RWPE1 (cell line): ENCODE measurements at regions not wholly inside any gene's neighbourhood (a gene's known extent, or its start where the extent isn't known, plus 50 kb on each side); places are given as distances from the start of the nearest gene placed in this dataset.

Experiments used
- CTCF ChIA-PET: fragments of 350-600 bp; sonication (Branson Sonifier 250); formaldehyde crosslinking; extraction: SDS; loops from one replicate; lab custom pipeline; 2021; lab: Yijun Ruan, JAX
- POLR2A ChIA-PET: fragments of 400-600 bp; formaldehyde crosslinking; extraction: SDS; loops from one replicate; lab custom pipeline; 2020; ENCODE audit warnings: antibody characterized with exemption; ENCODE audit not compliant: low non-redundant PET; lab: Yijun Ruan, JAX
- DNase-seq: peaks from one replicate; pipeline ENCODE4 v3.0.0; 2012; ENCODE audit warnings: low spot score
- H3K27ac ChIP-seq: fragments of 450-650 bp; 2 replicates; pipeline ENCODE4 v1.5.1; 2017
- TF ChIP-seq, protein P1 (sequence below): fragments of 450-650 bp; conservative IDR thresholded peaks from 2 replicates; pipeline ENCODE4 v1.5.1; 2017; ENCODE audit warnings: low read depth, mild to moderate bottlenecking

DNA sequence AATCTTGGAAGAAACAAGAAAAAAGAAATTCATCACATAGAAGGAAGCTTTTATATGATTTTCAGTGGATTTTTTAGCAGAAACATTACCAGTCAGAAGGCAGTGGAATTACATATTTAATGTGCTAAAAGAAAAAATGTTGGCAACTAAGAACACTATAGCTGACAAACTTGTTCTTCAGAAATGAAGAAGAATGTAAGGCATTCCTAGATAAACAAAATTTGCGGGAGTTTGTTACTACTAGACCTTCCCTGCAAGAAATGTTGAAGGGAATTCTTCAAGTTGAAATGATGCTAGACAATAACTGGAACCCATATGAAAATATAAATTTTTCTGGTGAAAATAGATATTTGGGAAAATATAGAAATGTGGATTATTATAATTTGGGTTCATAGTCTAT is 718.3 kb upstream of the GRAMD2B start:
- CTCF ChIA-PET = no interaction called here
- POLR2A ChIA-PET = no interaction called here
- TF ChIP-seq, protein P1, sequence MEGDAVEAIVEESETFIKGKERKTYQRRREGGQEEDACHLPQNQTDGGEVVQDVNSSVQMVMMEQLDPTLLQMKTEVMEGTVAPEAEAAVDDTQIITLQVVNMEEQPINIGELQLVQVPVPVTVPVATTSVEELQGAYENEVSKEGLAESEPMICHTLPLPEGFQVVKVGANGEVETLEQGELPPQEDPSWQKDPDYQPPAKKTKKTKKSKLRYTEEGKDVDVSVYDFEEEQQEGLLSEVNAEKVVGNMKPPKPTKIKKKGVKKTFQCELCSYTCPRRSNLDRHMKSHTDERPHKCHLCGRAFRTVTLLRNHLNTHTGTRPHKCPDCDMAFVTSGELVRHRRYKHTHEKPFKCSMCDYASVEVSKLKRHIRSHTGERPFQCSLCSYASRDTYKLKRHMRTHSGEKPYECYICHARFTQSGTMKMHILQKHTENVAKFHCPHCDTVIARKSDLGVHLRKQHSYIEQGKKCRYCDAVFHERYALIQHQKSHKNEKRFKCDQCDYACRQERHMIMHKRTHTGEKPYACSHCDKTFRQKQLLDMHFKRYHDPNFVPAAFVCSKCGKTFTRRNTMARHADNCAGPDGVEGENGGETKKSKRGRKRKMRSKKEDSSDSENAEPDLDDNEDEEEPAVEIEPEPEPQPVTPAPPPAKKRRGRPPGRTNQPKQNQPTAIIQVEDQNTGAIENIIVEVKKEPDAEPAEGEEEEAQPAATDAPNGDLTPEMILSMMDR = no peak
- no peak overlapping the region for H3K27ac ChIP-seq
- DNase-seq = no peak

DNA sequence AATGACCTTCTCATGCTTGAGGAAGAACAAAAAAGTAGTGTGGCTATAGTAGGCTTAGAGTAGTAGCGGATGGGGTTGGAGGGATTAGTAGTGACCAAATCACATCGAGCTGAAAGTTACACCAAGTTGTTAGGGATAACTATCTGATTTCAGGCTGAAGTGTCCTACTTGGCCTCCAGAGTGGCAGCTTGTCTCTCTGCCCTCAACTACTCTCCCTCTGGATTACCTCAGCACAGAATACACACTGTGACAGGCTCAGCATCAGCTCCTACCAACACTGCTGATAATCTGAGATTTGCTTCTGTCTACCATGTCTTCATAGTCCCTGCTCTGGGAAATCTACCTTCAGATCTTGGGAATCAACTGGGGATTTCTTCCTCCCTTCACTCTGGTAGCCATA is 714.6 kb upstream of the GRAMD2B start:
- TF ChIP-seq, protein P1 = no peak
- CTCF ChIA-PET = no interaction called here
- POLR2A ChIA-PET = no interaction called here
- no peak for DNase-seq
- H3K27ac ChIP-seq = no peak overlapping the region

DNA sequence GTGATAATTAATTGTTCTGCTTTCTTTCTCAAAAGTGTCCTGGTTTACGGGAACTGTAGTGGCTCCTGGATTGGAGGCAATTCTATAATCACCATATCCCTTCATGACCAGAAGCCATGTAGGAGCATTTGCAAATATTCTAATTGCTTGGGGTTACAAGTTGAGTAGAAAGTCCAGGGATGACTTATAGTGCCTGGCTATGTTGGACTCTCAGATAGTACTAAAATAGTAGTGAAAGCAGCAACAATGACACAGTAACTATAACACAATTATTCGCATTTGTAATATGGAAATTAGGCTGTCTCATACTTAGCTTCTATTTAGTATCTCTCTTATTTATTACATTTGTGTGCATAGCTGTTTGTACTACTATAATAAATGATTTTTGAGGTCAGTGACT is 712.5 kb upstream of the GRAMD2B start:
- CTCF ChIA-PET = interaction anchor here (0.6 kb wide), 1 partner anchor 273 kb away, joined by 9 read pairs; no protein-coding TSS in a partner anchor
- TF ChIP-seq, protein P1 = no peak
- H3K27ac ChIP-seq = no peak overlapping the region
- POLR2A ChIA-PET = no interaction called here
- no peak for DNase-seq

DNA sequence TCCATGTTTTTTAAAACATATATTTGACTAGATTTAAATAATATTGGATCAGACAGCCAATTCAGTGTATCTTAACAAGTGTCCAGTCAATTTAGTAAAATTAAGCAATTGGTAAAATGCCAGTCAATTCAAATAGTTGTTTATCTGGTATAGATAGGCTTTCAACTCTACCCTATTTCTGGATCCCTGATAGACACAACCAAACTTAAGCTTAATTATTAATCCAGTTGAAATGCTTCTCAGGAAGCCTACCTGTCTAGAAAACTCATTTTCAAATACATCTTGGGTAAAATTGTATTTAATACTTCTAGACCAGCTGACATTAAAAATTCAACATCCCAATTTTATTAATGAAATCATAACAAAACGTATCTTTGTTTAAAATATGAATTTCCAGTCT is 710.8 kb upstream of the GRAMD2B start:
- DNase-seq = no peak
- ChIA-PET POLR2A (no interaction called here), CTCF (interaction anchor here (0.7 kb wide), 1 partner anchor 1027 kb away, joined by 3 read pairs; no protein-coding TSS in a partner anchor)
- H3K27ac ChIP-seq = no peak overlapping the region
- TF ChIP-seq, protein P1 = no peak

DNA sequence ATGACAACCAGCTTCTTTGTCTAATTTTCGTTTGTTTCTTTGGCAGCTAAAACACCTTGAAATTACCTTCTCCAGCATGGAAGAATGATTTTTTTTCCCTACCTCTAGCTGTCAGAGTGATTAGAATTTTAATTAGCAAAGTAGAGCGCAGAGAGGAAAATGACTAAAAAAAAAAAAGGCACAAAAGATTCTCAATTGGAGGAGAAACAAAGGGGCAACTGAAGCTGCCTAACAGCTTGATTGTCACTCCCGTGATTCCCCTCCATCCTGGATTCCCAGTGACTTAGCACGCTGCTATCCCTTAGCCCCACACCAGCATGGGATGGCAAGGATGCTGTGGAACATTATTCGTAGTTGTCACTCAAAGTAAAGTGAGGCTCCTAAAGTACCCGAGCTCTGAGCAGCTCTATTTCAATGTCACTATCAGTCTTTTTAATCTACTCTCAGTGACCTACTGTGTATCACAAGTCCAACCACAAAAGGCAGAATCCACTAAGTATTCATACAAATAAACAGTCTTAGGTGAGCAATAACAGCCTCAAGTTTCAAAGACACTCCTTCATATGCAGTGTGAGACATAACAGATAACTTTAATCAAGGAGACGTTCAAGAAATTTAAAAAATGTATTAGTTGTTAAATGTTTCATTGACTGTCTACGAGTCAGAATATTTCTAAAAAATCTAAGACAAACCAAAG is 710.0 kb upstream of the GRAMD2B start:
- DNase-seq = no peak
- H3K27ac ChIP-seq = no peak overlapping the region
- ChIA-PET POLR2A (no interaction called here), CTCF (interaction anchor here (0.7 kb wide), 1 partner anchor 1026 kb away, joined by 3 read pairs; no protein-coding TSS in a partner anchor)
- TF ChIP-seq, protein P1 = no peak

DNA sequence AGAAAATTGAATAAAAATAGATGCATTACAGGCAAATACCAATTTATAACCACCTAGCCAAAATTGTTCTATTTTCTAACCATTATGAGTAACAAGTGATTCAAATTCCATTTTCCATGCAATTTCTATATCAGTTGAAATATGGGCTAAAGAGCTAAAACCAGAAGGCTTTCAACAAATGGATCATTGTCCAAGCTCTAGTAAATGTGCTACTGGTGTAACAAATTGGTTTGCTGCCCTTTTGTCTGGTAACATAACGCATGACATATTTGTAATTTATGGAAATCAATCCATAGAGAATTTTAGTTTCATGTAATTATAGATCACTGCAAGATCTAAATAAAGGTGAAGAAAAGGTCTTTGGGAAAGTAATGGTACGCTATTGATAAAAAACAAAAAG is 708.0 kb upstream of the GRAMD2B start:
- TF ChIP-seq, protein P1 = no peak
- ChIA-PET POLR2A (no interaction called here), CTCF (interaction anchor here (0.5 to 0.6 kb wide), 2 partner anchors 10 to 33 kb away, joined by 3 read pairs; no protein-coding TSS in a partner anchor)
- DNase-seq = no peak
- no peak overlapping the region for H3K27ac ChIP-seq
